ENCODE measurements at regions not wholly inside any gene's neighbourhood (a gene's known extent, or its start where the extent isn't known, plus 50 kb on each side); places are given as distances from the start of the nearest gene placed in this dataset.

DNA sequence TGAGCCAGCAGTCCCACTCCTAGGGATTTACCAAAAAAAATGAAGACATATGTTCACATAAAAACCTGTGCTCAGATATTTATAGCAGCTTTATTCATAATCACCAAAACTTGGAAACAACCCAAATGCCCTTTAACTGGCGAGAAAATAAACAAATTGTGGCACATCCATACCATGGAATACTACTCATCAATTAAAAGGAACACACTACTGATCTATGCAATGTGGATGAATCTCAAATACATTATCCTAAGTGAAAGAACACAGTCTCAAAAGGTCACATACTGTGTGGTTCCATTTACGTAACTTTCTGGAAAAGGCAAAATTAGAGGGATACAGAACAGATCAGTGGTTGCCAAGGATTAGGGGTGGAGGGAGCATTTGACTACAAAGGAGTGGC, 394.5 kb downstream of the SHQ1 start:
- POLR2A ChIA-PET = no interaction called here
- Histone ChIP-seq H3K27ac (ENCODE audit: low read depth in 2 of 2, low read length in 1 of 2) (no peak overlapping the region), H3K27me3 (ENCODE audit: insufficient read depth) (peaks cover 9% of the 10 kb centered on the region; the same call in 1 of the 2 replicates), H3K4me3 (ENCODE audit: low read depth in 2 of 2, low read length in 1 of 2) (no peak overlapping the region), H4K20me1 (ENCODE audit: insufficient read depth) (no peaks in the 10 kb centered on the region), H2AFZ (ENCODE audit: low read depth) (no peak overlapping the region), H3K36me3 (replicated peaks in 1 of 2; ENCODE audit: control insufficient read depth in 1 of 2, insufficient read depth in 2 of 2, low read length in 1 of 2) (no peaks in the 10 kb centered on the region), H3K4me1 (ENCODE audit: control insufficient read depth in 1 of 2, insufficient read depth in 2 of 2, low read depth in 1 of 2, low read length in 1 of 2) (peaks cover 0 to 4% of the 10 kb centered on the region in 2 experiments; a peak in 2 of 4 replicates), H3K9ac (no peak overlapping the region), H3K4me2 (no peak overlapping the region), H3K9me3 (no peaks in the 10 kb centered on the region), H3K79me2 (ENCODE audit: insufficient read depth) (no peaks in the 10 kb centered on the region), H3F3A (replicated peaks; ENCODE audit: insufficient read depth) (peaks cover 7% of the 10 kb centered on the region), H3K9me2 (no peaks in the 10 kb centered on the region)
- no peak for DNase-seq
- whole genome bisulfite sequencing (ENCODE audit: low lambda C conversion rate) = 56% methylated on average over 2 of the region's 2 CpGs
- CTCF ChIA-PET = no interaction called here
- TF ChIP-seq, protein P1, sequence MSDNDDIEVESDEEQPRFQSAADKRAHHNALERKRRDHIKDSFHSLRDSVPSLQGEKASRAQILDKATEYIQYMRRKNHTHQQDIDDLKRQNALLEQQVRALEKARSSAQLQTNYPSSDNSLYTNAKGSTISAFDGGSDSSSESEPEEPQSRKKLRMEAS (IDR thresholded peaks at IDR 0.05; ENCODE audit: low read depth) = no peak
- TF ChIP-seq NFIC (IDR thresholded peaks at IDR 0.05; ENCODE audit: borderline replicate concordance) (no peak), RFX5 (IDR thresholded peaks at IDR 0.05; ENCODE audit: low read length) (no peak), TAF1 (IDR thresholded peaks at IDR 0.05; ENCODE audit: borderline replicate concordance, low read depth, low read length) (no peak)

DNA sequence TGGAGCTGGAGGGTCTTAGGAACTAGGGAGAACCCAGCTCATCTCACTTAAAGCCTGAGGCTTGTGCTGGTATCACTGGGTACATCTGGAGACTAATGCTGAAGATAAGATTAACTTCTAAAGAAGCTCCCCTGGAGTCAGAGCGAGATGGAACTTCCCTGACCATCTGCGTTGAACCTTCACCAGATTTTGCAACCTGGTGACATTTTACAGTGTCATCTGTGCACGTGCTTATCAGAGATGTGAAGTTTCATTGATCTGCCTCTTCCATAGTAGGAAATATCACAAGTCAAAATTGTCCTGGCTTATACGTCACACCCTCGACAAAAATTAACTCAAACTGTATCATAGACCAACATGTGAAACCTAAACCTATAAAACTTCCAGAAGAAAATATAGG, 395.5 kb downstream of the SHQ1 start:
- POLR2A ChIA-PET = no interaction called here
- TF ChIP-seq, protein P2, sequence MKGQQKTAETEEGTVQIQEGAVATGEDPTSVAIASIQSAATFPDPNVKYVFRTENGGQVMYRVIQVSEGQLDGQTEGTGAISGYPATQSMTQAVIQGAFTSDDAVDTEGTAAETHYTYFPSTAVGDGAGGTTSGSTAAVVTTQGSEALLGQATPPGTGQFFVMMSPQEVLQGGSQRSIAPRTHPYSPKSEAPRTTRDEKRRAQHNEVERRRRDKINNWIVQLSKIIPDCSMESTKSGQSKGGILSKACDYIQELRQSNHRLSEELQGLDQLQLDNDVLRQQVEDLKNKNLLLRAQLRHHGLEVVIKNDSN (IDR thresholded peaks at IDR 0.05; ENCODE audit: borderline replicate concordance, low read depth) = no peak
- no peak for TF ChIP-seq YY1 (IDR thresholded peaks at IDR 0.05; ENCODE audit: low read depth)

DNA sequence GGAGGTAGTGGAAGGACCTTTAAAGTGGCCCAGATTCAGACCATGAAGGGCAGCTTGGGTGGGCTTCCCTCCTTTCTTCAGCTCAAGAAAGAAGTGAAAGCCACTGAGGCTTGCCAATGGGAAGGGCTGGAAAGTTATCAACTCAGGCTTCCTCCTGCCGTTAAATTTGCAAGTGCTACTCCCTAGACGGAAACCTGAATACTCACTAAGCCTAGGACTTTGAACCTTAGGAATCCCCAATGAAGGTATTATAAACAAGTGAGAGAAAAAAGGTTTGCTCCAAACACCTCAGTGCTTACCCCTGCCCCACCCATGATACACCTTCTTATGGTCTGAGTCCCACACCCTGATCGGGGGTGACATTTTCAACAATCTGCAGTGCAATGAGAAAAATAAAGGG, 396.4 kb downstream of the SHQ1 start:
- H3K4me1 ChIP-seq (ENCODE audit: control insufficient read depth in 1 of 2, insufficient read depth in 2 of 2, low read depth in 1 of 2, low read length in 1 of 2) = peaks cover 4 to 12% of the 10 kb centered on the region in 2 experiments; a peak in 2 of 4 replicates
- no peaks in the 10 kb centered on the region for H3K9me2 ChIP-seq
- H3K79me2 ChIP-seq (ENCODE audit: insufficient read depth) = no peaks in the 10 kb centered on the region
- peaks cover 9% of the 10 kb centered on the region for H3F3A ChIP-seq (replicated peaks; ENCODE audit: insufficient read depth)
- no peak overlapping the region for H2AFZ ChIP-seq (ENCODE audit: low read depth)
- H3K27me3 ChIP-seq (ENCODE audit: insufficient read depth) = no peaks in the 10 kb centered on the region; the same call in 1 of the 2 replicates
- CTCF ChIA-PET = interaction anchor here (1.3 kb wide), 1 partner anchor 17 kb away, joined by 3 read pairs; no protein-coding TSS in a partner anchor
- 86% methylated on average over 3 of the region's 3 CpGs for WGBS (ENCODE audit: low lambda C conversion rate)
- H3K27ac ChIP-seq (ENCODE audit: low read depth in 2 of 2, low read length in 1 of 2) = no peak overlapping the region
- POLR2A ChIA-PET = no interaction called here
- H4K20me1 ChIP-seq (ENCODE audit: insufficient read depth) = no peaks in the 10 kb centered on the region
- no peak overlapping the region for H3K4me3 ChIP-seq (ENCODE audit: low read depth in 2 of 2, low read length in 1 of 2)
- no peaks in the 10 kb centered on the region for H3K36me3 ChIP-seq (replicated peaks in 1 of 2; ENCODE audit: control insufficient read depth in 1 of 2, insufficient read depth in 2 of 2, low read length in 1 of 2)
- no peak overlapping the region for H3K4me2 ChIP-seq
- no peak for DNase-seq
- H3K9ac ChIP-seq = no peak overlapping the region
- H3K9me3 ChIP-seq = no peaks in the 10 kb centered on the region
- TF ChIP-seq, protein P2 (IDR thresholded peaks at IDR 0.05; ENCODE audit: borderline replicate concordance, low read depth) = no peak
- no peak for TF ChIP-seq GATA2 (CRISPR knock-in tag; IDR thresholded peaks at IDR 0.05)
- TF ChIP-seq, protein P3, sequence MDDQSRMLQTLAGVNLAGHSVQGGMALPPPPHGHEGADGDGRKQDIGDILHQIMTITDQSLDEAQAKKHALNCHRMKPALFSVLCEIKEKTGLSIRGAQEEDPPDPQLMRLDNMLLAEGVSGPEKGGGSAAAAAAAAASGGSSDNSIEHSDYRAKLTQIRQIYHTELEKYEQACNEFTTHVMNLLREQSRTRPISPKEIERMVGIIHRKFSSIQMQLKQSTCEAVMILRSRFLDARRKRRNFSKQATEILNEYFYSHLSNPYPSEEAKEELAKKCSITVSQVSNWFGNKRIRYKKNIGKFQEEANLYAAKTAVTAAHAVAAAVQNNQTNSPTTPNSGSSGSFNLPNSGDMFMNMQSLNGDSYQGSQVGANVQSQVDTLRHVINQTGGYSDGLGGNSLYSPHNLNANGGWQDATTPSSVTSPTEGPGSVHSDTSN (IDR thresholded peaks at IDR 0.05) = no peak
- no peak for TF ChIP-seq EP300 (IDR thresholded peaks at IDR 0.05; ENCODE audit: borderline replicate concordance in 1 of 2, low read depth in 1 of 2, low read length in 1 of 2)
- no peak for TF ChIP-seq NRF1 (IDR thresholded peaks at IDR 0.05; ENCODE audit: low read depth, low read length)
- TF ChIP-seq EZH2phosphoT487 (IDR thresholded peaks at IDR 0.05; ENCODE audit: borderline replicate concordance, low read depth) = no peak
- no peak for TF ChIP-seq SIN3A (IDR thresholded peaks at IDR 0.05; ENCODE audit: borderline replicate concordance, low read depth, low read length)
- TF ChIP-seq, protein P4, sequence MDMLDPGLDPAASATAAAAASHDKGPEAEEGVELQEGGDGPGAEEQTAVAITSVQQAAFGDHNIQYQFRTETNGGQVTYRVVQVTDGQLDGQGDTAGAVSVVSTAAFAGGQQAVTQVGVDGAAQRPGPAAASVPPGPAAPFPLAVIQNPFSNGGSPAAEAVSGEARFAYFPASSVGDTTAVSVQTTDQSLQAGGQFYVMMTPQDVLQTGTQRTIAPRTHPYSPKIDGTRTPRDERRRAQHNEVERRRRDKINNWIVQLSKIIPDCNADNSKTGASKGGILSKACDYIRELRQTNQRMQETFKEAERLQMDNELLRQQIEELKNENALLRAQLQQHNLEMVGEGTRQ (IDR thresholded peaks at IDR 0.05; ENCODE audit: borderline replicate concordance, low read depth, low read length) = no peak
- TF ChIP-seq RFX5 (IDR thresholded peaks at IDR 0.05; ENCODE audit: low read length) = no peak
- TF ChIP-seq TEAD4 (IDR thresholded peaks at IDR 0.05; ENCODE audit: borderline replicate concordance, insufficient read depth) = no peak
- TF ChIP-seq, protein P1 (IDR thresholded peaks at IDR 0.05; ENCODE audit: low read depth) = no peak
- TF ChIP-seq, protein P5, sequence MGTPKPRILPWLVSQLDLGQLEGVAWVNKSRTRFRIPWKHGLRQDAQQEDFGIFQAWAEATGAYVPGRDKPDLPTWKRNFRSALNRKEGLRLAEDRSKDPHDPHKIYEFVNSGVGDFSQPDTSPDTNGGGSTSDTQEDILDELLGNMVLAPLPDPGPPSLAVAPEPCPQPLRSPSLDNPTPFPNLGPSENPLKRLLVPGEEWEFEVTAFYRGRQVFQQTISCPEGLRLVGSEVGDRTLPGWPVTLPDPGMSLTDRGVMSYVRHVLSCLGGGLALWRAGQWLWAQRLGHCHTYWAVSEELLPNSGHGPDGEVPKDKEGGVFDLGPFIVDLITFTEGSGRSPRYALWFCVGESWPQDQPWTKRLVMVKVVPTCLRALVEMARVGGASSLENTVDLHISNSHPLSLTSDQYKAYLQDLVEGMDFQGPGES (IDR thresholded peaks at IDR 0.05; ENCODE audit: low read depth, low read length) = no peak

More for the DNA sequence above, 395.5 kb downstream of the SHQ1 start:
- no peaks in the 10 kb centered on the region for H3K79me2 ChIP-seq (ENCODE audit: insufficient read depth)
- CTCF ChIA-PET = interaction anchor here (1.3 kb wide), 1 partner anchor 16 kb away, joined by 3 read pairs; no protein-coding TSS in a partner anchor
- no peak for DNase-seq
- no peak overlapping the region for H3K9ac ChIP-seq
- H4K20me1 ChIP-seq (ENCODE audit: insufficient read depth) = no peaks in the 10 kb centered on the region
- no peak overlapping the region for H3K4me3 ChIP-seq (ENCODE audit: low read depth in 2 of 2, low read length in 1 of 2)
- no peaks in the 10 kb centered on the region for H3K36me3 ChIP-seq (replicated peaks in 1 of 2; ENCODE audit: control insufficient read depth in 1 of 2, insufficient read depth in 2 of 2, low read length in 1 of 2)
- H3K9me2 ChIP-seq = no peaks in the 10 kb centered on the region
- 58% methylated on average over 5 of the region's 5 CpGs for WGBS (ENCODE audit: low lambda C conversion rate)
- no peak overlapping the region for H3K4me2 ChIP-seq
- no peak overlapping the region for H3K27ac ChIP-seq (ENCODE audit: low read depth in 2 of 2, low read length in 1 of 2)
- H3K9me3 ChIP-seq = no peaks in the 10 kb centered on the region
- H2AFZ ChIP-seq (ENCODE audit: low read depth) = no peak overlapping the region
- no peaks in the 10 kb centered on the region; the same call in 1 of the 2 replicates for H3K27me3 ChIP-seq (ENCODE audit: insufficient read depth)
- peaks cover 9% of the 10 kb centered on the region for H3F3A ChIP-seq (replicated peaks; ENCODE audit: insufficient read depth)
- peaks cover 4 to 8% of the 10 kb centered on the region in 2 experiments; a peak in 2 of 4 replicates for H3K4me1 ChIP-seq (ENCODE audit: control insufficient read depth in 1 of 2, insufficient read depth in 2 of 2, low read depth in 1 of 2, low read length in 1 of 2)
